ENCODE measurements at regions not wholly inside any gene's neighbourhood (a gene's known extent, or its start where the extent isn't known, plus 50 kb on each side); places are given as distances from the start of the nearest gene placed in this dataset.

- ChIA-PET POLR2A (ENCODE audit: low non-redundant PET) (no interaction called here), CTCF (no interaction called here)
- no peak overlapping the region for H3K27ac ChIP-seq
- TF ChIP-seq, protein P1, sequence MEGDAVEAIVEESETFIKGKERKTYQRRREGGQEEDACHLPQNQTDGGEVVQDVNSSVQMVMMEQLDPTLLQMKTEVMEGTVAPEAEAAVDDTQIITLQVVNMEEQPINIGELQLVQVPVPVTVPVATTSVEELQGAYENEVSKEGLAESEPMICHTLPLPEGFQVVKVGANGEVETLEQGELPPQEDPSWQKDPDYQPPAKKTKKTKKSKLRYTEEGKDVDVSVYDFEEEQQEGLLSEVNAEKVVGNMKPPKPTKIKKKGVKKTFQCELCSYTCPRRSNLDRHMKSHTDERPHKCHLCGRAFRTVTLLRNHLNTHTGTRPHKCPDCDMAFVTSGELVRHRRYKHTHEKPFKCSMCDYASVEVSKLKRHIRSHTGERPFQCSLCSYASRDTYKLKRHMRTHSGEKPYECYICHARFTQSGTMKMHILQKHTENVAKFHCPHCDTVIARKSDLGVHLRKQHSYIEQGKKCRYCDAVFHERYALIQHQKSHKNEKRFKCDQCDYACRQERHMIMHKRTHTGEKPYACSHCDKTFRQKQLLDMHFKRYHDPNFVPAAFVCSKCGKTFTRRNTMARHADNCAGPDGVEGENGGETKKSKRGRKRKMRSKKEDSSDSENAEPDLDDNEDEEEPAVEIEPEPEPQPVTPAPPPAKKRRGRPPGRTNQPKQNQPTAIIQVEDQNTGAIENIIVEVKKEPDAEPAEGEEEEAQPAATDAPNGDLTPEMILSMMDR (conservative IDR thresholded peaks at IDR 0.05; ENCODE audit: low read depth) = no peak
- DNase-seq (ENCODE audit: low spot score) = no peak
Observed at GRCh38 chr4:72827968-72828367, 241.5 kb downstream of the COX18 start.

DNA sequence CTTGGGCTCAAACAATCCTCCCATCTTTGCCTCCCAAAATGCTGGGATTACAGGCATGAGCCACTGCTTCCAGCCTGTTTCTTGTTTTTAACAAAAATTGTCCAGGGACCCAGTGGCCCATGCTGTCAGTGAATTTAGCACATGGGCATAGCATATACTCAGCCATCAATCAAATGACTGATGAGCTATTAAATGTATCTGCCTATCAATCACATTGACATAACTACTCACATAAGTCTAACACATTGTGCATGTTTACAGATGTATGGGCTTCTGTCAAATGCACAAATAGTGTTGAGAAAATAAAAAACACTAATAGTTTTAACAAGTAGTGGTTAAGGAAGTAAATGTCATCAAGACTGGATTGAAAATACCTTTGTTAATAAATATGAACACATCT, 249.4 kb downstream of the COX18 start:
- POLR2A ChIA-PET (ENCODE audit: low non-redundant PET) = no interaction called here
- DNase-seq (ENCODE audit: low spot score) = no peak
- no peak overlapping the region for H3K27ac ChIP-seq
- TF ChIP-seq, protein P1 (conservative IDR thresholded peaks at IDR 0.05; ENCODE audit: low read depth) = no peak
- CTCF ChIA-PET = interaction anchor here (0.7 kb wide), 1 partner anchor 1279 kb away, joined by 3 read pairs; no protein-coding TSS in a partner anchor

DNA sequence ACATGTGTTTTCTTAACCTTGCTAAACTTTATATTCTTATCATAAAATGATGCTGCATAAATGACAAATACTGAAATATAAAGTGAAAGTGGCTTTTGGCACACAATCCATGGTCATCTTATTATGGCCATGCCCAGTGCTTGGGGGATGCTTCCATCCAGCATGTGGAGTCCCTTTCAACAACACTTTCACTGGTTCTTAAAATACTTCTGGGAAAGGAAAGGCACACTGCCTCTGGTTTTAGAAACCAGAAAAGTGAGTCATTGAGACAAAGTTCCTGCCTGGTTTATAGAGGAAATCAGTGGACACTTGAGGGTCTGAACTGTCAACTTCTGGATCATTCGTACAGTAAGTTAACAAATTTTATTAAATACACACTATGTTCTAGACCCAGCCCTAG, 248.0 kb upstream of the ADAMTS3 start:
- H3K27ac ChIP-seq = no peak overlapping the region
- no peak for DNase-seq (ENCODE audit: low spot score)
- ChIA-PET CTCF (interaction anchor here (0.8 kb wide), 1 partner anchor 312 kb away, joined by 3 read pairs; no protein-coding TSS in a partner anchor), POLR2A (ENCODE audit: low non-redundant PET) (no interaction called here)
- TF ChIP-seq, protein P1 (conservative IDR thresholded peaks at IDR 0.05; ENCODE audit: low read depth) = no peak

GRCh38 chr4:72814241-72814640, 245.2 kb upstream of the ADAMTS3 start:
- TF ChIP-seq, protein P1 (conservative IDR thresholded peaks at IDR 0.05; ENCODE audit: low read depth) = no peak
- H3K27ac ChIP-seq = no peak overlapping the region
- POLR2A ChIA-PET (ENCODE audit: low non-redundant PET) = no interaction called here
- CTCF ChIA-PET = interaction anchor here (0.5 kb wide), 1 partner anchor 385 kb away, joined by 3 read pairs; no protein-coding TSS in a partner anchor
- no peak for DNase-seq (ENCODE audit: low spot score)

DNA sequence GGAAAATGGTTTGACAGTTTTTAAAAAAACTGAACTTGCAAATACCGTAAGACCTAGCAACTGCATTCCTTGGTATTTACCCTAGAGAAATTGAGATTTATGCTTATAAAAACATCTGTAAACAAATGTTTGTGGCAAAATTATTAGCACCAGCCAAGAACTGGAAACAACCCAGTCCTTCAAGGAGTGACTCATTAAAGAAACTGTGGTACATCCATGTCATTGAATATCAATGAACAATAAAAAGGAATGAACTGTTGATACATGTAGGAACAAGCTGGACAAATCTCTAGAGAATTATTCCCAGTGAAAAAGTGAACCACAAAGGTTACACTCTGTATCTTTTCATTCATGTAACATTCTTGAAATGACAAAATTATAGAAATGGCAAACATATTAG, 240.2 kb upstream of the ADAMTS3 start:
- POLR2A ChIA-PET (ENCODE audit: low non-redundant PET) = no interaction called here

DNA sequence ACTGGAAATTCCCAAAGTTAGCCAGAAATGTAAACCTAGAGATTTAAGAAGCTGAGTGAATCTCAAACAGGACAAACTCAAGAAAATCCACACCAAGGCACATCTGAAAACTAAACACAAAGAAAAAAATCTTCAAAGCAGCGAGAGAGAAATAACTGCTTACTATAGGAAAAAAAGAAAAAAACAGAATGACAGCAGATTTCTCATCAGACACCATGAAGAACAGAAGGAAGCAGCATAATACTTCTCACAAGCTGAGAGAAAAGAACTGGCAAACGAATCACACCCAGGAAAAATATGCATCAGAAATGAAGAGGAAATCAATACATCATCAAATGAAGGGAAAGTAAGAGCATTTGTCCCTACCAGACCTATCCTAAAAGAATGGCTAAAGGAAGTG, 236.3 kb upstream of the ADAMTS3 start:
- TF ChIP-seq, protein P1 (conservative IDR thresholded peaks at IDR 0.05; ENCODE audit: low read depth) = no peak
- no peak for DNase-seq (ENCODE audit: low spot score)
- ChIA-PET CTCF (interaction anchor here (0.6 kb wide), 1 partner anchor 19 kb away, joined by 4 read pairs; no protein-coding TSS in a partner anchor), POLR2A (ENCODE audit: low non-redundant PET) (no interaction called here)
- no peak overlapping the region for H3K27ac ChIP-seq

More for the DNA sequence above, 240.2 kb upstream of the ADAMTS3 start:
- CTCF ChIA-PET = no interaction called here
- H3K27ac ChIP-seq = no peak overlapping the region
- no peak for DNase-seq (ENCODE audit: low spot score)
- TF ChIP-seq, protein P1 (conservative IDR thresholded peaks at IDR 0.05; ENCODE audit: low read depth) = no peak

DNA sequence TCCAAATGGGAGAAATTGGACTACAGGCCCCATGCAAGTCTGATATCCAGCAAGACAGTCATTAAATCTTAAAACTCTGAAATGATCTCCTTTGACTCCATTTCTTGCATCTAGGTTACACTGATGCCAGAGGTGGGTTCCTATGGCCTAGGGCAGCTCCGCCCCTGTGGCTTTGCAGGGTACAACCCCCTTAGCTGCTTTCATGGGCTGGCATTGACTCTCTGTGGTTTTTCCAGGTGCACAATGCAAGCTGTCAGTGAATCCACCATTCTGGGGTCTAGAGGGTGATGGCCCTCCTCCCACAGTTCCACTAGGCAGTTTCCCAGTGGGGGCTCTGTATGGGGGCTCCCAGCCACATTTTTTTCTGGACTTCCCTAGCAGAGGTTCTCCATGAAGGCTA, 228.5 kb upstream of the ADAMTS3 start:
- TF ChIP-seq, protein P1 (conservative IDR thresholded peaks at IDR 0.05; ENCODE audit: low read depth) = no peak
- no peak for DNase-seq (ENCODE audit: low spot score)
- ChIA-PET CTCF (no interaction called here), POLR2A (ENCODE audit: low non-redundant PET) (no interaction called here)
- no peak overlapping the region for H3K27ac ChIP-seq

All from RWPE1 (cell line).